ENCODE measurements at regions not wholly inside any gene's neighbourhood (a gene's known extent, or its start where the extent isn't known, plus 50 kb on each side); places are given as distances from the start of the nearest gene placed in this dataset.

- TF ChIP-seq EP300 (IDR thresholded peaks at IDR 0.05) (no peak), CTCF (IDR thresholded peaks at IDR 0.05) (no peak)
Measured at GRCh38 chr6:19905584-19905983, 68.4 kb downstream of the ID4 start.

GRCh38 chr6:19906171-19906570 is 69.0 kb downstream of the ID4 start:
- H3K4me1 ChIP-seq, result no peaks in the 10 kb centered on the region
- DNase-seq (ENCODE audit: low spot score in 2 of 2), result no peak
- WGBS, result 66% methylated on average over 3 of the region's 3 CpGs

More at GRCh38 chr6:19905584-19905983, 68.4 kb downstream of the ID4 start:
- Histone ChIP-seq H3K4me1 (no peaks in the 10 kb centered on the region), H3K36me3 (no peaks in the 10 kb centered on the region), H3K27ac (no peak overlapping the region), H3K27me3 (no peaks in the 10 kb centered on the region), H3K4me3 (no peak overlapping the region), H3K9me3 (no peaks in the 10 kb centered on the region)
- DNase-seq (ENCODE audit: low spot score in 2 of 2), result no peak
- 50% methylated on average over 1 of the region's 1 CpG for whole genome bisulfite sequencing

GRCh38 chr6:19911223-19911622 is 74.1 kb downstream of the ID4 start:
- H3K4me3 ChIP-seq, result no peak overlapping the region
- no peaks in the 10 kb centered on the region for H3K4me1 ChIP-seq
- no peak for DNase-seq (ENCODE audit: low spot score in 2 of 2)
- H3K27ac ChIP-seq, result no peak overlapping the region
- peaks cover 7% of the 10 kb centered on the region for H3K9me3 ChIP-seq
- no peaks in the 10 kb centered on the region for H3K27me3 ChIP-seq
- H3K36me3 ChIP-seq, result no peaks in the 10 kb centered on the region
- TF ChIP-seq EP300 (IDR thresholded peaks at IDR 0.05) (no peak), CTCF (IDR thresholded peaks at IDR 0.05) (no peak), POLR2AphosphoS5 (IDR thresholded peaks at IDR 0.05) (no peak), POLR2A (IDR thresholded peaks at IDR 0.05) (no peak)
- WGBS, result 57% methylated on average over 3 of the region's 3 CpGs

More at GRCh38 chr6:19906171-19906570, 69.0 kb downstream of the ID4 start:
- H3K9me3 ChIP-seq, result no peaks in the 10 kb centered on the region
- H3K27ac ChIP-seq, result no peak overlapping the region
- no peaks in the 10 kb centered on the region for H3K36me3 ChIP-seq
- H3K4me3 ChIP-seq, result no peak overlapping the region
- no peak for TF ChIP-seq POLR2A (IDR thresholded peaks at IDR 0.05)
- no peak for TF ChIP-seq POLR2AphosphoS5 (IDR thresholded peaks at IDR 0.05)
- TF ChIP-seq CTCF (IDR thresholded peaks at IDR 0.05), result no peak
- no peak for TF ChIP-seq EP300 (IDR thresholded peaks at IDR 0.05)
- H3K27me3 ChIP-seq, result no peaks in the 10 kb centered on the region

GRCh38 chr6:19918436-19918835 is 81.3 kb downstream of the ID4 start:
- no peaks in the 10 kb centered on the region for H3K27me3 ChIP-seq
- H3K9me3 ChIP-seq, result peaks cover 7% of the 10 kb centered on the region
- no peak overlapping the region for H3K27ac ChIP-seq
- no peaks in the 10 kb centered on the region for H3K36me3 ChIP-seq
- 42% methylated on average over 1 of the region's 1 CpG for whole genome bisulfite sequencing
- no peak for TF ChIP-seq CTCF (IDR thresholded peaks at IDR 0.05)
- no peak for TF ChIP-seq POLR2A (IDR thresholded peaks at IDR 0.05)
- TF ChIP-seq EP300 (IDR thresholded peaks at IDR 0.05), result no peak
- TF ChIP-seq POLR2AphosphoS5 (IDR thresholded peaks at IDR 0.05), result no peak
- no peaks in the 10 kb centered on the region for H3K4me1 ChIP-seq
- DNase-seq (ENCODE audit: low spot score in 2 of 2), result no peak
- H3K4me3 ChIP-seq, result no peak overlapping the region

GRCh38 chr6:19921786-19922185 is 84.6 kb downstream of the ID4 start:
- no peak for TF ChIP-seq POLR2AphosphoS5 (IDR thresholded peaks at IDR 0.05)
- no peak for TF ChIP-seq CTCF (IDR thresholded peaks at IDR 0.05)
- TF ChIP-seq EP300 (IDR thresholded peaks at IDR 0.05), result no peak
- no peak for TF ChIP-seq POLR2A (IDR thresholded peaks at IDR 0.05)
- DNase-seq (ENCODE audit: low spot score in 2 of 2), result no peak
- WGBS, result 62% methylated on average over 9 of the region's 9 CpGs

More at GRCh38 chr6:19921786-19922185, 84.6 kb downstream of the ID4 start:
- Histone ChIP-seq H3K4me3 (no peak overlapping the region), H3K36me3 (no peaks in the 10 kb centered on the region), H3K27ac (no peak overlapping the region), H3K27me3 (no peaks in the 10 kb centered on the region), H3K9me3 (no peaks in the 10 kb centered on the region), H3K4me1 (no peaks in the 10 kb centered on the region)

Data from suprapubic skin (tissue), 4 donors.